Astrocyte (in vitro differentiated cells and primary cell): ENCODE measurements at regions not wholly inside any gene's neighbourhood (a gene's known extent, or its start where the extent isn't known, plus 50 kb on each side); places are given as distances from the start of the nearest gene placed in this dataset.
A peak's percentile ranks its signal among the peaks of the same experiment; 100 is the strongest.

ENCODE experiments used
- DNase-seq: peaks from one replicate; pipeline ENCODE4 v3.0.0-alpha.2; 2010; ENCODE audit warnings: low read depth
- FAIRE-seq: peaks from 2 replicates; lab custom pipeline; 2011; peaks lifted over from hg19 to GRCh38; lab: Jason Lieb, UNC
- H2AFZ ChIP-seq: 2 replicates; pipeline ENCODE4 v1.6.0; 2012; ENCODE audit warnings: low read depth, low read length, inconsistent platforms
- H3K27ac ChIP-seq: 2 replicates; pipeline ENCODE4 v1.5.1; 2011; ENCODE audit warnings: low read depth, low read length, inconsistent platforms
- H3K27me3 ChIP-seq: 2 replicates; pipeline ENCODE4 v1.6.0; 2011; ENCODE audit warnings: low read length, inconsistent platforms; ENCODE audit not compliant: insufficient read depth
- H3K36me3 ChIP-seq: 2 replicates; pipeline ENCODE4 v1.5.1; 2011; ENCODE audit warnings: low read length, inconsistent platforms; ENCODE audit not compliant: insufficient read depth
- H3K4me1 ChIP-seq: 2 replicates; pipeline ENCODE4 v1.5.1; 2011; ENCODE audit warnings: low read length, inconsistent platforms; ENCODE audit not compliant: insufficient read depth
- H3K4me2 ChIP-seq: 2 replicates; pipeline ENCODE4 v1.6.0; 2012; ENCODE audit warnings: low read length, inconsistent platforms
- H3K4me3 ChIP-seq: 2 replicates; pipeline ENCODE4 v1.5.1; 2011; ENCODE audit warnings: low read depth, mild to moderate bottlenecking, low read length, inconsistent platforms; ENCODE audit not compliant: insufficient read depth
- H3K79me2 ChIP-seq: 2 replicates; pipeline ENCODE4 v1.6.0; 2012; ENCODE audit warnings: mild to moderate bottlenecking, low read length, inconsistent platforms; ENCODE audit not compliant: insufficient read depth
- H3K9ac ChIP-seq: 2 replicates; pipeline ENCODE4 v1.6.0; 2012; ENCODE audit warnings: mild to moderate bottlenecking, low read length, inconsistent platforms
- H3K9me3 ChIP-seq: 2 replicates; pipeline ENCODE4 v1.5.1; 2012; ENCODE audit warnings: low read depth, mild to moderate bottlenecking, low read length, inconsistent platforms; ENCODE audit not compliant: insufficient read depth
- H4K20me1 ChIP-seq: 2 replicates; pipeline ENCODE4 v1.6.0; 2012; ENCODE audit warnings: low read length, inconsistent platforms; ENCODE audit not compliant: insufficient read depth
- H3K27ac Mint-ChIP-seq: one replicate; pipeline ENCODE4 v1.8.0; 2021; ENCODE audit warnings: mild to moderate bottlenecking, mixed read lengths; ENCODE audit not compliant: unreplicated experiment
- H3K27me3 Mint-ChIP-seq: one replicate; pipeline ENCODE4 v1.8.0; 2021; ENCODE audit warnings: low read depth, mixed read lengths; ENCODE audit not compliant: unreplicated experiment
- H3K36me3 Mint-ChIP-seq: one replicate; pipeline ENCODE4 v1.8.0; 2021; ENCODE audit warnings: low read depth, mixed read lengths; ENCODE audit not compliant: unreplicated experiment
- H3K4me1 Mint-ChIP-seq: one replicate; pipeline ENCODE4 v1.8.0; 2021; ENCODE audit warnings: low read depth, mixed read lengths; ENCODE audit not compliant: unreplicated experiment
- H3K4me3 Mint-ChIP-seq: one replicate; pipeline ENCODE4 v1.8.0; 2021; ENCODE audit warnings: mild to moderate bottlenecking, moderate library complexity, mixed read lengths; ENCODE audit not compliant: unreplicated experiment
- H3K9me3 Mint-ChIP-seq: one replicate; pipeline ENCODE4 v1.8.0; 2021; ENCODE audit warnings: mild to moderate bottlenecking, mixed read lengths; ENCODE audit not compliant: unreplicated experiment
- EZH2 ChIP-seq: IDR thresholded peaks from 2 replicates; pipeline ENCODE4 v1.6.1; 2012; ENCODE audit warnings: mild to moderate bottlenecking, low read length, inconsistent platforms; ENCODE audit not compliant: insufficient read depth
- TF ChIP-seq, protein P1 (sequence below): IDR thresholded peaks from 2 replicates; pipeline ENCODE4 v1.5.1; 2011; ENCODE audit warnings: low read depth, mild to moderate bottlenecking, inconsistent platforms, low read length, moderate library complexity; ENCODE audit not compliant: insufficient read depth

DNA sequence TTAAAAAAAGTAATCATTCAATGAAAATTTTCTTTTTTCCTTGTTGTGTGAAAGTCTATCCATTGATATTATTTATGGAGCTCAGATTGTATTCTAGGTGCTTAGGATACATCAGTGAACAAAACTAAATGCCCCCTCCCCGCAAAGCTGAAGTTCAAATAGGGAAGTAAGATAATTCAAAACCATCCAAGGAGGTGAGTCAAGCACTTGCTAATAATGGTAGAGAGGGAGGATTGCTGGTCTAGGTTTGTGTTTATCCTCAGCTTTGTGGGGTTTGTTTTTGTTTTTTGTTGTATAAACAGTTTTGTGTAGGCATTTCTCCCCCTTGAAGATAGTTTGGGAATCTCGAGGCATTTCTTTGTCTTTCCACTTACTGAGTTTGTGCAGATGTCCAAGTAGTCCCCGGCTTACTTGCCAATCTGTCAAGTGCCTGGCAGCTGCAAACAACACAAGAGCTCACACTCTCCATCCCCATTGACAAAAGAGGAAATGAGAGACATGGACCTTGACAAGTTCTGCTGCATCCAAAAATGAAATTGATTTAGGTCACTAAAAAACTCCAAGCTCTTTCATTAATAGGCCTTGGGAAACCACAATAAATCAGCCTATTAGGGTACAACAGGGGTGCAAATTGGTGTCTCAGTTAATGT lies 575.8 kb upstream of the TBL1XR1 start:
- H3K9ac ChIP-seq = no peak overlapping the region
- H3K27me3 ChIP-seq = no peaks in the 10 kb centered on the region
- H3K79me2 ChIP-seq = no peaks in the 10 kb centered on the region
- H3K4me1 ChIP-seq = peaks cover 27% of the 10 kb centered on the region
- no peak overlapping the region for H2AFZ ChIP-seq
- no peak overlapping the region for H3K27ac ChIP-seq
- H3K4me3 ChIP-seq = no peak overlapping the region
- H4K20me1 ChIP-seq = no peaks in the 10 kb centered on the region
- no peaks in the 10 kb centered on the region for H3K9me3 ChIP-seq
- Mint-ChIP-seq H3K9me3 (no peaks in the 10 kb centered on the region), H3K4me3 (no peak overlapping the region), H3K4me1 (peaks cover 25% of the 10 kb centered on the region), H3K36me3 (peaks cover 2% of the 10 kb centered on the region), H3K27me3 (no peaks in the 10 kb centered on the region), H3K27ac (no peak overlapping the region)
- no peaks in the 10 kb centered on the region for H3K36me3 ChIP-seq
- no peak for DNase-seq
- TF ChIP-seq, protein P1, sequence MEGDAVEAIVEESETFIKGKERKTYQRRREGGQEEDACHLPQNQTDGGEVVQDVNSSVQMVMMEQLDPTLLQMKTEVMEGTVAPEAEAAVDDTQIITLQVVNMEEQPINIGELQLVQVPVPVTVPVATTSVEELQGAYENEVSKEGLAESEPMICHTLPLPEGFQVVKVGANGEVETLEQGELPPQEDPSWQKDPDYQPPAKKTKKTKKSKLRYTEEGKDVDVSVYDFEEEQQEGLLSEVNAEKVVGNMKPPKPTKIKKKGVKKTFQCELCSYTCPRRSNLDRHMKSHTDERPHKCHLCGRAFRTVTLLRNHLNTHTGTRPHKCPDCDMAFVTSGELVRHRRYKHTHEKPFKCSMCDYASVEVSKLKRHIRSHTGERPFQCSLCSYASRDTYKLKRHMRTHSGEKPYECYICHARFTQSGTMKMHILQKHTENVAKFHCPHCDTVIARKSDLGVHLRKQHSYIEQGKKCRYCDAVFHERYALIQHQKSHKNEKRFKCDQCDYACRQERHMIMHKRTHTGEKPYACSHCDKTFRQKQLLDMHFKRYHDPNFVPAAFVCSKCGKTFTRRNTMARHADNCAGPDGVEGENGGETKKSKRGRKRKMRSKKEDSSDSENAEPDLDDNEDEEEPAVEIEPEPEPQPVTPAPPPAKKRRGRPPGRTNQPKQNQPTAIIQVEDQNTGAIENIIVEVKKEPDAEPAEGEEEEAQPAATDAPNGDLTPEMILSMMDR = no peak
- TF ChIP-seq EZH2 = no peak
- no peak for FAIRE-seq
- no peak overlapping the region for H3K4me2 ChIP-seq

DNA sequence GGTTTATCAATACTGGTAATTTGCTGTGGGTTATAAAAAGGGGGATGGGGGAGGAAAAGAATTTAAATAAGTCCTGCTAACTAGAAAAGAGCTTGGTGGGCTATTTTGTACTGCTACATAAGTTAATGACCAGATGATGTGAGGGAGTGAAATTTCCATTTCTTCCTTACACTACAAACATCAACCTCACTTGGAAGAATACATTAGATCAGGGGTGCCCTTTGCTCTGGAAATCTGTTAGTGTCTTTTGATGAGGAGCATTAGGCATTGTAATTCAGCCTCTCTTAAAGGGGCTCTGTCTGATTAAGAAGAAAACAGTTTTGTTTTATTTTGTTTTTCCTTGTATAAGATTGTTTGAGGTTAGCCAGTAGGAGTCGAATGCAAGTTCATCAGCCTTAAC lies 576.4 kb upstream of the TBL1XR1 start:
- Histone ChIP-seq H4K20me1 (no peaks in the 10 kb centered on the region), H3K9ac (no peak overlapping the region), H3K4me1 (peaks cover 27% of the 10 kb centered on the region), H2AFZ (no peak overlapping the region), H3K36me3 (no peaks in the 10 kb centered on the region), H3K4me3 (no peak overlapping the region), H3K27ac (no peak overlapping the region), H3K27me3 (no peaks in the 10 kb centered on the region), H3K9me3 (no peaks in the 10 kb centered on the region), H3K79me2 (no peaks in the 10 kb centered on the region), H3K4me2 (no peak overlapping the region)
- peaks cover 2% of the 10 kb centered on the region for H3K36me3 Mint-ChIP-seq
- peaks cover 25% of the 10 kb centered on the region for H3K4me1 Mint-ChIP-seq
- no peak for FAIRE-seq
- H3K27me3 Mint-ChIP-seq = no peaks in the 10 kb centered on the region
- no peak for TF ChIP-seq EZH2
- TF ChIP-seq, protein P1 = no peak
- H3K9me3 Mint-ChIP-seq = no peaks in the 10 kb centered on the region
- no peak overlapping the region for H3K4me3 Mint-ChIP-seq
- DNase-seq = no peak
- H3K27ac Mint-ChIP-seq = peak overlapping the region; percentile 31

DNA sequence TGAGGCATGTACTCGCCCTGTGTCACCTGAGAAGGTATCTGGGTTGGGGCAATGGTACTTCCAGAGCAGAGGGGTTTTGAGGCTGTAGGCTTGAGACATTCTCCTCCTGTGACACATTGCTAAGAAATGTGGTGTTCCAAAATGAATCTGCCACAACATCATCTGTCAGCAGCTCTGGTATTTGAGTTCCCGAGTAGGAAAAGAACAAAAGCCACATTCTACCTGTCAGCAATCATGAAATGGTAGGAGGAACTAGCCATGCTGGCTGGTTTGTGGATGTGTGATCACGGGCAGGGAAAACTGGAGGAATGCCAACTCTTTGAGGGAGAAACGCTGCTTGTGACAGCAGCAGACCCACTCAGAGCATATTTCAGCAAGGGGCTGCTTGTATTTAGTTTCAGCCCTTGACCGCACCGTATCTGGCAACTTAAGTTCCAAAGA lies 579.4 kb upstream of the TBL1XR1 start:
- Mint-ChIP-seq H3K4me1 (peaks cover 14% of the 10 kb centered on the region), H3K36me3 (no peaks in the 10 kb centered on the region), H3K27ac (peak overlapping the region; percentile 31), H3K4me3 (no peak overlapping the region), H3K27me3 (no peaks in the 10 kb centered on the region), H3K9me3 (no peaks in the 10 kb centered on the region)
- Histone ChIP-seq H3K4me3 (no peak overlapping the region), H2AFZ (no peak overlapping the region), H3K4me2 (peak overlapping the region; percentile 43), H3K27ac (peak overlapping the region; percentile 41), H4K20me1 (no peaks in the 10 kb centered on the region), H3K36me3 (no peaks in the 10 kb centered on the region), H3K27me3 (no peaks in the 10 kb centered on the region), H3K9ac (no peak overlapping the region), H3K79me2 (no peaks in the 10 kb centered on the region), H3K4me1 (peaks cover 15% of the 10 kb centered on the region), H3K9me3 (no peaks in the 10 kb centered on the region)
- DNase-seq = peak; percentile 98
- no peak for TF ChIP-seq EZH2
- TF ChIP-seq, protein P1 = no peak
- peak; percentile 47 for FAIRE-seq
